Muscle of back (tissue), 3 donors: ENCODE measurements at regions not wholly inside any gene's neighbourhood (a gene's known extent, or its start where the extent isn't known, plus 50 kb on each side); places are given as distances from the start of the nearest gene placed in this dataset.
"Not testable (repeated sequence)": the region's sequence is repeated elsewhere in the genome, so short reads cannot be mapped to it uniquely, and the experiment has no call there.

Experiments
- DNase-seq, 3 donors: peaks; one replicate each; pipeline versions ENCODE4 v3.0.0 to v3.0.0-alpha.2; 2013

GRCh38 chr5:3147405-3147804 is 395.9 kb upstream of the IRX2 start:
- DNase-seq, result not testable (repeated sequence)

- no peak for DNase-seq
Measured at GRCh38 chr5:3145641-3146040, 394.2 kb upstream of the IRX2 start.

- DNase-seq, result no peak
Measured at GRCh38 chr5:3143382-3143781, 391.9 kb upstream of the IRX2 start.

- DNase-seq, result no peak
Measured at GRCh38 chr5:3142261-3143027, 391.0 kb upstream of the IRX2 start.

GRCh38 chr5:3140117-3140516 is 388.6 kb upstream of the IRX2 start:
- DNase-seq, result no peak

GRCh38 chr5:3139499-3139931 is 388.0 kb upstream of the IRX2 start:
- DNase-seq, result no peak

- no peak for DNase-seq
Measured at GRCh38 chr5:3131161-3131560, 379.7 kb upstream of the IRX2 start.

GRCh38 chr5:3129252-3129651 is 377.8 kb upstream of the IRX2 start:
- DNase-seq, result no peak

- DNase-seq, result no peak
Measured at GRCh38 chr5:3127423-3127911, 376.0 kb upstream of the IRX2 start.

- no peak for DNase-seq
Measured at GRCh38 chr5:3126639-3127038, 375.2 kb upstream of the IRX2 start.

- no peak for DNase-seq
Measured at GRCh38 chr5:3124410-3124809, 372.9 kb upstream of the IRX2 start.

GRCh38 chr5:3123763-3124157 is 372.3 kb upstream of the IRX2 start:
- no peak for DNase-seq

GRCh38 chr5:3122985-3123762 is 371.7 kb upstream of the IRX2 start:
- DNase-seq, result no peak

GRCh38 chr5:3122216-3122615 is 370.7 kb upstream of the IRX2 start:
- no peak for DNase-seq

GRCh38 chr5:3121813-3122212 is 370.3 kb upstream of the IRX2 start:
- no peak for DNase-seq

- DNase-seq, result no peak
Measured at GRCh38 chr5:3120028-3120427, 368.6 kb upstream of the IRX2 start.

- no peak for DNase-seq
Measured at GRCh38 chr5:3119435-3119834, 368.0 kb upstream of the IRX2 start.

GRCh38 chr5:3118340-3118739 is 366.9 kb upstream of the IRX2 start:
- no peak for DNase-seq

GRCh38 chr5:3116366-3116765 is 364.9 kb upstream of the IRX2 start:
- DNase-seq, result no peak

- DNase-seq, result no peak
Measured at GRCh38 chr5:3114467-3114866, 363.0 kb upstream of the IRX2 start.

- DNase-seq, result no peak
Measured at GRCh38 chr5:3110371-3110770, 358.9 kb upstream of the IRX2 start.

GRCh38 chr5:3107156-3107611 is 355.7 kb upstream of the IRX2 start:
- peak; percentile 30 to 92 (median 71) for DNase-seq

- DNase-seq, result no peak
Measured at GRCh38 chr5:3105581-3105980, 354.1 kb upstream of the IRX2 start.
